ENCODE measurements at regions not wholly inside any gene's neighbourhood (a gene's known extent, or its start where the extent isn't known, plus 50 kb on each side); places are given as distances from the start of the nearest gene placed in this dataset.

GRCh38 chr1:223001653-223002634 lies 141.1 kb downstream of the TLR5 start:
- TF ChIP-seq MYC (IDR thresholded peaks at IDR 0.05; ENCODE audit: low read depth, low read length) (no peak), MAX (IDR thresholded peaks at IDR 0.05; ENCODE audit: low read depth, low read length) (no peak), CTCF (IDR thresholded peaks at IDR 0.05; ENCODE audit: low read depth, low read length) (no peak), POLR2A (IDR thresholded peaks at IDR 0.05; ENCODE audit: extremely low read depth, insufficient read length) (no peak)
- DNase-seq (ENCODE audit: low read depth), result peak; percentile 12
- no peak overlapping the region for H3K4me3 ChIP-seq (ENCODE audit: low read depth, low read length)

- no peak overlapping the region for H3K4me3 ChIP-seq (ENCODE audit: low read depth, low read length)
- no peak for TF ChIP-seq POLR2A (IDR thresholded peaks at IDR 0.05; ENCODE audit: extremely low read depth, insufficient read length)
- TF ChIP-seq MYC (IDR thresholded peaks at IDR 0.05; ENCODE audit: low read depth, low read length), result no peak
- no peak for TF ChIP-seq MAX (IDR thresholded peaks at IDR 0.05; ENCODE audit: low read depth, low read length)
- TF ChIP-seq CTCF (IDR thresholded peaks at IDR 0.05; ENCODE audit: low read depth, low read length), result no peak
- DNase-seq (ENCODE audit: low read depth), result no peak
Measured at GRCh38 chr1:223003549-223003948, 139.5 kb downstream of the TLR5 start.

GRCh38 chr1:223006371-223006770 lies 136.7 kb downstream of the TLR5 start:
- no peak overlapping the region for H3K4me3 ChIP-seq (ENCODE audit: low read depth, low read length)
- no peak for DNase-seq (ENCODE audit: low read depth)
- TF ChIP-seq MYC (IDR thresholded peaks at IDR 0.05; ENCODE audit: low read depth, low read length) (no peak), MAX (IDR thresholded peaks at IDR 0.05; ENCODE audit: low read depth, low read length) (no peak), POLR2A (IDR thresholded peaks at IDR 0.05; ENCODE audit: extremely low read depth, insufficient read length) (no peak), CTCF (IDR thresholded peaks at IDR 0.05; ENCODE audit: low read depth, low read length) (no peak)

- TF ChIP-seq MAX (IDR thresholded peaks at IDR 0.05; ENCODE audit: low read depth, low read length) (no peak), POLR2A (IDR thresholded peaks at IDR 0.05; ENCODE audit: extremely low read depth, insufficient read length) (no peak), CTCF (IDR thresholded peaks at IDR 0.05; ENCODE audit: low read depth, low read length) (no peak), MYC (IDR thresholded peaks at IDR 0.05; ENCODE audit: low read depth, low read length) (no peak)
- no peak for DNase-seq (ENCODE audit: low read depth)
- H3K4me3 ChIP-seq (ENCODE audit: low read depth, low read length), result no peak overlapping the region
Measured at GRCh38 chr1:223006917-223007648, 136.0 kb downstream of the TLR5 start.

GRCh38 chr1:223007935-223008334 lies 135.1 kb downstream of the TLR5 start:
- H3K4me3 ChIP-seq (ENCODE audit: low read depth, low read length), result no peak overlapping the region
- no peak for DNase-seq (ENCODE audit: low read depth)
- TF ChIP-seq CTCF (IDR thresholded peaks at IDR 0.05; ENCODE audit: low read depth, low read length), result no peak
- no peak for TF ChIP-seq MYC (IDR thresholded peaks at IDR 0.05; ENCODE audit: low read depth, low read length)
- TF ChIP-seq POLR2A (IDR thresholded peaks at IDR 0.05; ENCODE audit: extremely low read depth, insufficient read length), result no peak
- no peak for TF ChIP-seq MAX (IDR thresholded peaks at IDR 0.05; ENCODE audit: low read depth, low read length)

All from NB4 (cell line).